GM13977 (cell line): ENCODE measurements at regions not wholly inside any gene's neighbourhood (a gene's known extent, or its start where the extent isn't known, plus 50 kb on each side); places are given as distances from the start of the nearest gene placed in this dataset.
"Not testable (repeated sequence)": the region's sequence is repeated elsewhere in the genome, so short reads cannot be mapped to it uniquely, and the experiment has no call there.

Experiments
- DNase-seq: peaks from one replicate; pipeline ENCODE4 v3.0.0; 2012; ENCODE audit warnings: low spot score
- in situ Hi-C: fragments of 300-500 bp; cut with MboI; formaldehyde crosslinking; loops from one replicate; pipeline ENCODE4 v1.12.0; 2022; ENCODE audit warnings: low sequenced_read_pairs, low pct_unique_long_range_greater_than_20kb, mixed read lengths, inconsistent platforms; ENCODE audit not compliant: unreplicated experiment
- TF ChIP-seq, protein P1 (sequence below): IDR thresholded peaks from 2 replicates; pipeline ENCODE4 v1.5.1; 2012; ENCODE audit warnings: mild to moderate bottlenecking, control low read depth; ENCODE audit not compliant: insufficient read depth; ENCODE audit errors: extremely low read depth, missing control alignments

DNA sequence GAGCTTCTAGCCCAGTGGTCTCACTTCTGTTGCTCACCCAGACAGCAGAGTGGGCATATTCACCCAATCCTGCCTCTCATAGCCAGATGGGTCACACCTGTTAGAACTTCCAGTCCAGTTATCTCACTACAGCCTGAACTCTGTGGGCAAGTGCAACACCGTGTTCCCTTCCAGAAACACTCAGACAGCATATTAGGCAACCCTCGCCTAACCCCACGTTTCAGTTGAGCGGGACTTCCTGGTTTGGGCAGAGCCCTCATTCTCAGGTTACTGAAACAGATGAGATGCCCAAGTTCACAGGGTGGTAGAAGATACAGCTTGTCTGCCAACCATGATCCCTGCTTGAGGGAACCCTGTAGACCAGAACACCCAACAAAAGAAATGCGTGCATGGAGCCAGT is 538.2 kb downstream of the CYLC2 start:
- in situ Hi-C loops = no loop called here
- DNase-seq = no peak
- TF ChIP-seq, protein P1, sequence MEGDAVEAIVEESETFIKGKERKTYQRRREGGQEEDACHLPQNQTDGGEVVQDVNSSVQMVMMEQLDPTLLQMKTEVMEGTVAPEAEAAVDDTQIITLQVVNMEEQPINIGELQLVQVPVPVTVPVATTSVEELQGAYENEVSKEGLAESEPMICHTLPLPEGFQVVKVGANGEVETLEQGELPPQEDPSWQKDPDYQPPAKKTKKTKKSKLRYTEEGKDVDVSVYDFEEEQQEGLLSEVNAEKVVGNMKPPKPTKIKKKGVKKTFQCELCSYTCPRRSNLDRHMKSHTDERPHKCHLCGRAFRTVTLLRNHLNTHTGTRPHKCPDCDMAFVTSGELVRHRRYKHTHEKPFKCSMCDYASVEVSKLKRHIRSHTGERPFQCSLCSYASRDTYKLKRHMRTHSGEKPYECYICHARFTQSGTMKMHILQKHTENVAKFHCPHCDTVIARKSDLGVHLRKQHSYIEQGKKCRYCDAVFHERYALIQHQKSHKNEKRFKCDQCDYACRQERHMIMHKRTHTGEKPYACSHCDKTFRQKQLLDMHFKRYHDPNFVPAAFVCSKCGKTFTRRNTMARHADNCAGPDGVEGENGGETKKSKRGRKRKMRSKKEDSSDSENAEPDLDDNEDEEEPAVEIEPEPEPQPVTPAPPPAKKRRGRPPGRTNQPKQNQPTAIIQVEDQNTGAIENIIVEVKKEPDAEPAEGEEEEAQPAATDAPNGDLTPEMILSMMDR = no peak

DNA sequence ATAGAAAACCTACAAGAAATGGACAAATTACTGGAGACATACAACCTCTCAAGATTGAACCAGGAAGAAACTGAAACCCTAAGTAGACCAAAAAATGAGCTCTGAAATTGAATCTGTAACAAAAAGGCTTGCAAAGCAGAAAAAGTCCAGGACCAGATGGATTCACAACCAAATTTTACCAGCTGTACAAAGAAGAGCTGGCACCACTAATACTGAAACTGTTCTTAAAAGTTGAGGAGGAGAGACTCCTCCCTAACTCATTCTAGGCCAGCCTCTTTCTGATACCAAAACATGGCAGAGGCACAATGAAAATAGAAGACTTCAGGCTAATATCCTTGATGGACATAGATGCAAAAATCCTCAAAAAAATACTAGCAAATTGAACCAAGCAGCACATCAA is 542.3 kb downstream of the CYLC2 start:
- TF ChIP-seq, protein P1 = no peak
- in situ Hi-C loops = no loop called here
- DNase-seq = no peak

DNA sequence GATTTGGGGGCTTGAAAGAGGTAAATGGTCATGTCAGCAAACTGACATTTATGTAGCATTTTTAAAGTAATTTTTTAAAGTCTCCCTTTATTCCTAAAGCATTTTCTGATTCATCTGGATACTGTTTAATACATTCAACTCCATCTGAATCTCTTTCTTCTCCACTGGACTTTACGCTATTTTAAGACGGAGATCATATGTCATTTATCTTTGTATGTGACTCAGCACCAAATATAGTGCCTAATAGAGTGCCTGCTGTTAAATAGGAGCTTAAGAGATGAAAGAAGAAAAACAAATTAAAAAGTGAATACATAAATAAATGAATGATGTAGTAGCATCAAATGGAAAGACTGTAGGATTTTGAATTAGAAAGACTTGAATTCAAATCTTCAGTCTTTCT is 548.8 kb upstream of the SMC2 start:
- no peak for DNase-seq
- TF ChIP-seq, protein P1 = no peak
- in situ Hi-C loops = no loop called here

DNA sequence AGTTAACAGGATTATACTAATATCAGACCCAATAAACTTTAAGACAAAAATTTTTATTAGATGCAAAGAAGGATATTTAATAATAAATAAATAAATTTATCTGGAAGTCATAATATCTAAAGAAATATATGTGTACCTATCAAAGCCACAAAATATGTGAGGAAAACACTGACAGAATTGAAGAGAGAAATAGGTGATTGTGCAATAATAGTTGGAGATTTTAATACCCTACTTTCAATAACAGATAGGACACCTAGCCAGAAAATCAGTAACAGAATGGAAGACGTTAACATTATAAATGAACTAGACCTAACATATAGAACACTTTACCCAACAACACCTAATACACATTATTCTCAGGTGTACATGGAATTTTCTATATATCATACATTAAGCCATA is 541.4 kb upstream of the SMC2 start:
- DNase-seq = no peak
- in situ Hi-C loops = no loop called here
- TF ChIP-seq, protein P1 = no peak

DNA sequence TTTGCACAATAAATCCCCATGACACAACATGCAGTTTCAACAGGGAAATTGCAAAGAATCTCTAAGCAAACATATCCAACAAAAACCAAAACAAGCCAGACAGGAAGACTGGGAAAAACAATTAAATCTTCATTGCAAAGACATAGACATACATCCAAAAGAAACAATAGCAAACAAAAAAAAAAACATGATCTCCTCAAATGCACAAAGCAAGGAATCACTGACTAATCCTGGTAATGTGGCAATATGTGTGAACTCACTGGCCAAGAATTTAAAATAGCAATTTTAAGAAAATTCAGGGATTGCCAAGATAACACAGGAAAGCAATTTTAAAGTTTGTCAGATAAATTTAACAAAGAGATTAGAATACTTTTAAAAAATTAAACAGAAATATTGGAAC is 520.1 kb upstream of the SMC2 start:
- no peak for DNase-seq
- TF ChIP-seq, protein P1 = no peak
- in situ Hi-C loops = no loop called here

DNA sequence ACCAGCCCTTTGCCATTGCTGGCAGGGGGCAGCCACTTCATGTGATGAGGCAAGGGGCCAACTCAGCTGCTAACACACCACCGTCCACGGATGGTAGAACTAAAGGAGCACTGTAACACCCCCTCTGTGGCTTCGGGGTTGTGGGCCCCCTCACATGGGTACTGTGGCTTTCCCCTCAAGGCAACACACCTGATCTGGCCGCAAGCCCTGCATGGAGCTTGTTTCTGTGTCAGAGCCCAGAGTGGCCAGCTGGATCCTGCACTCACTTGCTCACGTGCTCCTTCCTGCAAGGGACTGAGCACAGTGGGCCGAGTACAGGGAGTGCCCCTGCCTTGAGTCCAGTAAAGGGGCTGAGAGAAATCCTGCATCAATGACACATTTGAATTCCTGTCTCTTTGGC is 507.4 kb upstream of the SMC2 start:
- in situ Hi-C loops = no loop called here
- TF ChIP-seq, protein P1 = no peak
- DNase-seq = no peak

DNA sequence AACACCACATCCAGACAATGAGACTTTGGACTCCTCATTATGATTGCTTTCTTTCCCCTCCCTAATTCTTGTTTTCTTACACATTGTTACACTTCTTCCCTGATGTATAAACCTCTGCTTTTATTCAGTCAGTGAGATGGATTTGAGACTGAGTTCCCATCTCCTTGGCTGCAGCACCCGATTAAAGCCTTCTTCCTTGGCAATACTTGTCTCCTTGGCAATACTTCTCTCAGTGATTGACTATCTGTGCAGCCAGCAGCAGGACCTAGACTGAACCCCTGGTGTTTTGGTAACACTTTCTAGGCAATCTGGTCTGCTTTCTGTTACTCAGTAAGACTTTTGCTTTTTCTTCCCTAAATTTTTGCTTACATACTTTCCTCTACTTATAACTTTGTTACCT is 492.8 kb upstream of the SMC2 start:
- TF ChIP-seq, protein P1 = no peak
- no peak for DNase-seq
- in situ Hi-C loops = no loop called here

DNA sequence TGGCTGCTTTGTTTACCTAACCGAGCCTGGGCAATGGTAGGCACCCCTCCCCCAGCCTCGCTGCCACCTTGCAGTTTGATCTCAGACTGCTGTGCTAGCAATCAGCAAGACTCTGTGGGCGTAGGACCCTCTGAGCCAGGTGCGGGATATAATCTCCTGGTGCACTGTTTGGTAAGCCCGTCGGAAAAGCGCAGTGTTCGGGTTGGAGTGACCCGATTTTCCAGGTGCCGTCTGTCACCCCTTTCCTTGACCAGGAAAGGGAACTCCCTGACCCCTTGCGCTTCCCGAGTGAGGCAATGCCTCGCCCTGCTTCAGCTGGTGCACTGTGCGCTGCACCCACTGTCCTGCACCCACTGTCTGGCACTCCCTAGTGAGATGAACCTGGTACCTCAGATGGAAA is 482.2 kb upstream of the SMC2 start:
- in situ Hi-C loops = not testable (repeated sequence)

More for the DNA sequence above, 482.2 kb upstream of the SMC2 start:
- not testable (repeated sequence) for DNase-seq
